NCI-H524 (cell line): ENCODE measurements at regions not wholly inside any gene's neighbourhood (a gene's known extent, or its start where the extent isn't known, plus 50 kb on each side); places are given as distances from the start of the nearest gene placed in this dataset.
A peak's percentile ranks its signal among the peaks of the same experiment; 100 is the strongest.
"Not testable (repeated sequence)": the region's sequence is repeated elsewhere in the genome, so short reads cannot be mapped to it uniquely, and the experiment has no call there.

Experiments used
- DNase-seq, 2 experiments: peaks; one replicate each; lab custom pipeline; 2025; lab: John Stamatoyannopoulos, UW

DNA sequence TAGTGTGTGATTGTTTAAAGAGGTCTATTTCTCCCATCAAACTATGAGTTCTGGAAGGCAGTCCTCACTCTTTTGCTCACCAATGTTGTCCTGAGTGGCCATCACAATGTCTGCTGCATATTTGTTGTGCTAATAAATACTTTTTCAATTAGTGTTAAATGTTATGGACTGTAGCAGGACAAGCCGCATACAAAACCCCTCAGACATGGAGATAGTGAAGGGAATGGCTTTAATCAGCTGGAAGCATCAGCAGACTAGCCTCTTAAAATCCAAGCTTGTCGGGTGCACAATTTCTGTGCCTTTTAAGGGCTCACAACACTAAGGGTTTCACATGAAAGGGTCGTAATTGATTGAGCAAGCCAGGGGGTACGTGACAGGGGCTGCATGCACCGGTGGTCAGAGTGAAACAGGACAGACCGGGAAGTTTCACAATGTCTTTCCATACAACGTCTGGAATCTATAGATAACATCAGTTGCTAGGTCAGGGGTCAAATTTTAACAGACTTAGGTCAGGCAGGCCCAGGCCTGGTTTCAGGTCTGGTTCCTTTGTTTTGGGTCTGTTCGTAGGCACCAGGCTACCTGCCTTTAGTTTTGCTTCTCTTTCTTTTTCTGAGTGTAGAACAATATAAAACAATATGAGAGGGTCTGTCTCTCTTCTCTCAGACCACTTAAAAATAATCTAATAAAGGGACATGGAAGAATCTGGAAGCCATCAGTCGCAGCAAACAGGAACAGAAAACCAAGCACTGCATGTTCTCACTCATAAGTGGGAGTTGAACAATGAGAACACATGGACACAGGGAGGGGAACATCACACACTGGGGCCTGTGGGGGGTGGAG lies 327.6 kb upstream of the HTR1E start:
- DNase-seq, result no peak

DNA sequence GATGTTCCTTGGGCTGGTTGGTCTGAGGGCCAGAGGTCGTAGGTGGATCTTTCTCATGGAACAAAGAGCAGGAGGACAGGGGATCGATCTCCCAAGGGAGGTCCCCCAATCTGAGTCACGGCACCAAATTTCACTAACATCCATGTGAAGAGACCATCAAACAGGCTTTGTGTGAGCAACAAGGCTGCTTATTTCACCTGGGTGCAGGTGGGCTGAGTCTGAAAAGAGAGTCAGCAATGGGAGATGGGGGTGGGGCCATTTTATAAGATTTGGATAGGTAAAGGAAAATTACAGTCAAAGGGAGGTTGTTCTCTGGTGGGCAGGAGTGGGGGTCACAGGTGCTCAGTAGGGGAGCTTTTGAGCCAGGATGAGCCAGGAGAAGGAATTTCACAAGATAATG lies 334.0 kb upstream of the HTR1E start:
- DNase-seq, result not testable (repeated sequence)

DNA sequence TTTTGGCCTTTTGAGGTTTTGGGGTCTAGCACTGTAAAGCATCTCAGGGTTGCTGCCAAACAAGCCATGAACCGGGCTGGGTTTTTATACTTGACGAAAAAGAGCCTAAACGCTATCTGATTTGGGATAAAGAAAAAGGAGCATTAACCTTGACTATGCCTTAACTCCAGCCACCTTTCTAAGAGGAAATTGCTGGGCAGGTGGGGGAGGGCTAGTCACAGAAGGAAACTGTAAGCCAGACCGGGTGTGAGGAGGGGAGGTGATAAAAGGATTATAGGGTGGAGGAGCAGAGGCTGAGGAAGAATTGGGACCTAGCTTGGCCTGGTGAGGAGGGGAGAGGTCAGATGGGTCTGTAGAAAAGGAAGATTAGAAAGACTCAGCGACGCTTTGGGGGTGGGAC lies 335.2 kb upstream of the HTR1E start:
- DNase-seq, result not testable (repeated sequence)

DNA sequence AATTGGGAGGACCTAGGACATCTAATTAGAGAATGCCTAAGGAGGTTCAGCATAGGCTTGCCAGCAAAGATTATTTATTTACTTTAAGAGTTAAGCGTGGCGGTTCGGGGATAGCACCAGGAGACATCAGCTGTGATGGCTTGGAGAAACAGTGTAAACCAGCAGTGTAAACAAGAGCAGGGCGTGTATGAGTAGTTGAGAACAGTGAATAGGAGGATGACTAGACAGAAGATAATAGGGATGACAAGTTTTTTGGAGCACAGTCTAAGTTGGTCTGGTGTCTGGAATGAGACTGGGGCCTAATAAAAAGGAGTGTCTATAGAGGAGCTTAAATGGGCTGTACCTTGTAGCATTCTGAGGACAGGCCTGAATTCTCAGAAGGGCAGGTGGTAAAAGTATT lies 338.4 kb upstream of the HTR1E start:
- DNase-seq, result not testable (repeated sequence)

DNA sequence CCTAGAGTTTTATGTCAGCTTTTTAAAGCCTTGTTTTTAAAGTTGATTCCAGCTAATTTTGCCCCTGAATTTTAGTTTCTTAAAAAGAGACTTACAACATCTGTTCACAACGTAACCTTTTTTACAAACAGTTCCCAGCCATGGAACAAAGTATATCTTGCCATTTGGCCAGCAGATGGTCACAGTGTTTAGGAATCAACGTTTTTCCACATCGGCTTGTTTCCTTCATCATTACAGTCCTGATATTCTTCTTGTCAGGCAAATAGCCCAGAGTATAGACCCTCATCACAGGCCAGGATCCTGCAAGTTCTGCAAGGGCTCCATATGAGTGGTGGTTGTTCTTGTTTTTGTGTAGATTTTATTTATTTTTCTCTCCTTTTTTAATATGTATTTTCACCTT lies 341.7 kb upstream of the HTR1E start:
- peak; percentile 27 to 68 for DNase-seq

DNA sequence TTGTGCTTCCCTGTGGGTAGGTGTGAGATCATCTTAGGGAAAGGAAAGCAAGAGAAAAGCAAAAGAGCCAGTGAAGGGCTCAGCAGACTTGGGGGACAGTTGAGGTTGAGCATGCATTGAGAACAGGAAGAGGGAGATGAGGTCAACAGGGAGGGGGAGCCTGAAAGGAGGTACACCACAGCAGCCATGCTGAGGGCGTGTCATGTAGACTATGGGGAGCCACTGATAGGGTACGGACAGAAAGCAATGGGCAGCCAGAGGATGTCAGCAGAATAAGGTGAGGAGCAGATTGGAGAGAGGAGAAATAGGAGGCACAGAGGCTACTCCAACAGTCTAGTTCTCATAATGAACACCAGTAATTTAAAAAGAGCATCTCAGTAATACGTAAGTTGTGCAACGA lies 351.1 kb upstream of the HTR1E start:
- DNase-seq, result no peak

DNA sequence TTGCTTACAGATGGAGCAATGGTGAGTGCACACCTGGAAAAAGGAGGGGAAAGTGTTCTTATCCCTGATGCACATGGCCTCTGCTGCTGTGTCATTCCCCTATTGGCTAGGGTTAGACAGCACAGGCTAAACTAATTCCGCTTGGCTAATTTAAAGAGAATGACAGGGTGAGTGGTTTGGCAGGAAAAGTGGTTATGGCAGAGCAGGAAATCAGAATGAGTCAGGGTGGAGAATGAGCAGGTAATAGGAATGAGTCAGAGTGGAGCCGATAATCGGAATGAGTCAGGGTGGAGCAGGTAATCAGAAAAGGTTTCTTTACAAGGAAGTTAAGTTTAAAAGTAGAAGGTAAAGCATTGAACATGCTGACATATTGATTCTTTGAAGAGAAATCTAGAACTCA lies 355.5 kb upstream of the HTR1E start:
- DNase-seq, result no peak

- DNase-seq, result no peak
These were observed 374.1 kb upstream of the HTR1E start for GRCh38 chr6:86563197-86563596.

- DNase-seq, result no peak
These were observed 379.0 kb upstream of the HTR1E start for GRCh38 chr6:86558318-86558717.

- no peak for DNase-seq
These were observed 400.0 kb upstream of the HTR1E start for GRCh38 chr6:86537292-86537861.

DNA sequence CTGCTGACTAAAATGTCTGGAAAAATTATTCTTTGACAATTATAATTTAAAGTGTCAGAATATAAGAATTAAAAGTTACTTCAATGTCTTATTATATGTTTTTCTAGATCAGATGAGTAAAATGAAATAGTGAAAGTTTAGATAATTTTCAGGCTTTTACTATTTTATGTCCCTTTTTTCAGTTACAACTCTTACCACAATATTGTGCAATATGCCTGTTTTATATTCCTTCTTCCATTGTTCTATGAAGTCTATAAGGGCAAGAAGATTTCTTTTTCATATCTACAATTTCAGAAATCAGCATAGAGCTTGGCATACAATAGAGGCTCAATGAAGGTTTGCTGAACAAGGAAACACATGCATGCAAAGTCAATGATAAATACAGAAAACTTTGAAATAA lies 401.2 kb upstream of the HTR1E start:
- no peak for DNase-seq

DNA sequence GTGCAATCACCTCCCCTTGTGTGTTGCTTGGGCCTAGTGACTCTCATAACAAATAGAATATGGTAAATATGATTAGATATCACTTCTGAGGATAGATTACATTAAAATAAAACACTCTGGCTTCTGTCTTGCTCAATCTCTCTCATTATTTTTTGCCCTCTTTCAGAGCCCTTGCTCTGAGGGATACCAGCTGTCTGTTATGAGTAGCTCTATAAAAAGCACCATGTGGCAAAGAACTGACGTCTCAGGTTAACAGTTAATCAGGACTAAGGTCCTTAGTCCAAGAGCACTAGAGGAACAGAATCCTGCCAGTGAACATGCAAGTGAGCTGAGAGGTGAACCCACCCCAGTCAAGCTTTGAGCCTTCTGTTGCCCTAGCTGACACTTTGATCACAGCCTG lies 402.2 kb upstream of the HTR1E start:
- DNase-seq, result peak; percentile 17 to 84

- no peak for DNase-seq
These were observed 407.7 kb upstream of the HTR1E start for GRCh38 chr6:86529635-86530034.

- DNase-seq, result no peak
These were observed 411.1 kb upstream of the HTR1E start for GRCh38 chr6:86526238-86526637.

- DNase-seq, result no peak
These were observed 421.2 kb upstream of the HTR1E start for GRCh38 chr6:86516087-86516486.

GRCh38 chr6:86511962-86512361 lies 425.4 kb upstream of the HTR1E start:
- no peak for DNase-seq

DNA sequence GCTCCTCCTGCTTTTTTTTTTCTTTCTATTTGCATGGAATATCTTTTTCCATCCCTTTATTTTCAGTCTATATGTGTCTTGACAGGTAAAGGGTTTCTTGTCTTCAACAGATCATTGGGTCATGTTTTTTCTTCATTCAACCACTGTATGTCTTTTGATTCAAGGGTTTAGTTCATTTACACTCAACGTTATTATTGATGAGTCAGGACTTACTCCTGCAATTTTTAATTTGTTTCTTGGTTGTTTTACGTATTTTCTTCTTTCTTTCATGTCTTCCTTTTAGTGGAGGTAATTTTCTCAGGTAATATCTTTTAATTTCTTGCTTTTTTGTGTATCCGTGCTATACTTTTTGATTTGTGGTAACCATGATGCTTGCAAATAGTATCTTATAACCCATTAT lies 429.1 kb upstream of the HTR1E start:
- DNase-seq, result no peak

GRCh38 chr6:86502497-86502896 lies 434.8 kb upstream of the HTR1E start:
- DNase-seq, result no peak

GRCh38 chr6:86500035-86500434 lies 437.3 kb upstream of the HTR1E start:
- no peak for DNase-seq

GRCh38 chr6:86489042-86489441 lies 448.3 kb upstream of the HTR1E start:
- not testable (repeated sequence) for DNase-seq

GRCh38 chr6:86487660-86488221 lies 449.6 kb upstream of the HTR1E start:
- DNase-seq, result no peak

GRCh38 chr6:86478316-86478715 lies 459.0 kb upstream of the HTR1E start:
- DNase-seq, result not testable (repeated sequence)

GRCh38 chr6:86477500-86478148 lies 459.7 kb upstream of the HTR1E start:
- DNase-seq, result peak in 1 of 2 experiments; percentile 9
